IgD-negative memory B cell (primary cell): ENCODE measurements at regions not wholly inside any gene's neighbourhood (a gene's known extent, or its start where the extent isn't known, plus 50 kb on each side); places are given as distances from the start of the nearest gene placed in this dataset.
"Not testable (repeated sequence)": the region's sequence is repeated elsewhere in the genome, so short reads cannot be mapped to it uniquely, and the experiment has no call there.

Source experiments
- H3K27ac Mint-ChIP-seq, 3 donors: one replicate each; pipeline ENCODE4 v1.8.0; 2020 to 2022; ENCODE audit warnings: mild to moderate bottlenecking in 3 of 3, mixed read lengths in 3 of 3, moderate library complexity in 1 of 3
- H3K27me3 Mint-ChIP-seq: one replicate; pipeline ENCODE4 v1.8.0; 2021; ENCODE audit warnings: mixed read lengths
- H3K36me3 Mint-ChIP-seq: one replicate; pipeline ENCODE4 v1.8.0; 2020; ENCODE audit warnings: mild to moderate bottlenecking, mixed read lengths
- H3K4me1 Mint-ChIP-seq, 3 donors: one replicate each; pipeline ENCODE4 v1.8.0; 2020 to 2022; ENCODE audit warnings: mixed read lengths in 3 of 3, mild to moderate bottlenecking in 1 of 3
- H3K4me3 Mint-ChIP-seq, 4 donors: one replicate each; pipeline ENCODE4 v1.8.0; 2020 to 2022; ENCODE audit warnings: mild to moderate bottlenecking in 4 of 4, mixed read lengths in 4 of 4, moderate library complexity in 3 of 4
- H3K9me3 Mint-ChIP-seq, 3 donors: one replicate each; pipeline ENCODE4 v1.8.0; 2020 to 2021; ENCODE audit warnings: mixed read lengths in 3 of 3, mild to moderate bottlenecking in 1 of 3

DNA sequence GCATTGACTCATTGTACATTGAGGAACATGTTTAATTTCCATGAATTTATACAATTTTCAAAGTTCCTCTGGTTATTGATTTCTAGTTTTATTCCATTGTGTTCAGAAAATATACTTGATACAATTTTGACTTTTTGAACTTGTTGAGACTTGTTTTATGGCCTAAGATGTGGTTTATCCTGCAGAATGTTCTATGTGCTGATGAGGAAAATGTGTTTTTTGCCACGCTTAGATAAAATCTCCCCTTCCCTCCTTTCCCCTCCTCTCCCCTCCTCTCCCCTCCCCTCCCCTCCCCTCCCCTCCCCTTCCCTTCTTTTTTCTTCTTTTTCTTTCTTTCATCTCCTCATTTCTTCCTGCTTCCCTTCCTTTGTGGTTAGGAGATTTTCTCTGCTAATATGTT, 470.8 kb upstream of the MAP3K7 start:
- Mint-ChIP-seq H3K36me3 (no peaks in the 10 kb centered on the region), H3K27ac (no peak overlapping the region), H3K27me3 (peaks cover 1% of the 10 kb centered on the region), H3K4me1 (peaks cover 0 to 2% (median 0%) of the 10 kb centered on the region in 3 donors), H3K9me3 (peaks cover 2 to 24% (median 2%) of the 10 kb centered on the region in 3 donors), H3K4me3 (no peak overlapping the region)

DNA sequence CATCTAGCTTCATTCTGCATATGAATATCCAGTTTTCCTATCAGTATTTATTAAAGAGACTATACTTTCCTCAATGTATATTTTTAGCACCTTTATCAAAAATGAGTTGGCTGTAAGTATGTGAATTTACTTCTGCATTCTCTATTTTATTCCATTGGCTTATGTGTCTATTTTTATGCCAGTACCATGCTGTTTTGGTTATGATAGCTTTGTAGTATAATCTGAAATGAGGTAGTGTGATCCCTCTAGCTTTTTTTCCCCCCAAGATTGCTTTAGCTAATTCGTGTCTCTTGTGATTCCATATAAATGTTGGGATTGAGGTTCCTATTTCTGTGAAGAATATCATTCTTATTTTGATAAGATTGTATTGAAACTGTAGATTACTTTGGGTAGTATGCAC, 469.1 kb upstream of the MAP3K7 start:
- H3K9me3 Mint-ChIP-seq: peaks cover 0 to 24% (median 2%) of the 10 kb centered on the region in 3 donors
- H3K27me3 Mint-ChIP-seq: no peaks in the 10 kb centered on the region
- H3K4me3 Mint-ChIP-seq: no peak overlapping the region
- H3K4me1 Mint-ChIP-seq: no peaks in the 10 kb centered on the region
- H3K27ac Mint-ChIP-seq: no peak overlapping the region
- H3K36me3 Mint-ChIP-seq: no peaks in the 10 kb centered on the region

DNA sequence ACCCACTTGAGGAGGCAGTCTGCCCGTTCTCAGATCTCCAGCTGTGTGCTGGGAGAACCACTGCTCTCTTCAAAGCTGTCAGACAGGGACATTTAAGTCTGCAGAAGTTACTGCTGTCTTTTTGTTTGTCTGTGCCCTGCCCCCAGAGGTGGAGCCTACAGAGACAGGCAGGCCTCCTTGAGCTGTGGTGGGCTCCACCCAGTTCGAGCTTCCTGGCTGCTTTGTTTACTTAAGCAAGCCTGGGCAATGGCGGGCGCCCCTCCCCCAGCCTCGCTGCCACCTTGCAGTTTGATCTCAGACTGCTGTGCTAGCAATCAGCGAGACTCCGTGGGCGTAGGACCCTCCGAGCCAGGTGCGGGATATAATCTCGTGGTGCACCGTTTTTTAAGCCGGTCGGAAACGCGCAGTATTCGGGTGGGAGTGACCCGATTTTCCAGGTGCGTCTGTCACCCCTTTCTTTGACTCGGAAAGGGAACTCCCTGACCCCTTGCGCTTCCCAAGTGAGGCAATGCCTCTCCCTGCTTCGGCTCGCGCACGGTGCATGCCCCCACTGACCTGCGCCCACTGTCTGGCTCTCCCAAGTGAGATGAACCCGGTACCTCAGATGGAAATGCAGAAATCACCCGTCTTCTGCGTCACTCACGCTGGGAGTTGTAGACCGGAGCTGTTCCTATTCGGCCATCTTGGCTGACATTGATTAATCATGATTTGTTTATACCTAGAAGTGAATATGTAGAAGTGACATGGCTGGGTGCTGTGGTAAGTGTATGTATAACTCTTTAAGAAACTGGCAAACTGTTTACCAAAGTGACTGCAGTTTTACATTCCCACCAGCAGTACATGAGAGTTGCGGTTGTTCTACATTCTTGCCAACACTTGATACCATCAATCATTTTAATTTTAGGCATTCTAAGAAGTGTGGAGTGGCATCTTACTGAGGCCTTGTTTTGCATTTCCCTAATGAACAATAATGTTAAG, 465.9 kb upstream of the MAP3K7 start:
- H3K36me3 Mint-ChIP-seq, H3K4me3 Mint-ChIP-seq, H3K27ac Mint-ChIP-seq, H3K4me1 Mint-ChIP-seq, H3K27me3 Mint-ChIP-seq: not testable (repeated sequence)
- H3K9me3 Mint-ChIP-seq: peaks cover 0 to 16% (median 2%) of the 10 kb centered on the region in 3 donors

DNA sequence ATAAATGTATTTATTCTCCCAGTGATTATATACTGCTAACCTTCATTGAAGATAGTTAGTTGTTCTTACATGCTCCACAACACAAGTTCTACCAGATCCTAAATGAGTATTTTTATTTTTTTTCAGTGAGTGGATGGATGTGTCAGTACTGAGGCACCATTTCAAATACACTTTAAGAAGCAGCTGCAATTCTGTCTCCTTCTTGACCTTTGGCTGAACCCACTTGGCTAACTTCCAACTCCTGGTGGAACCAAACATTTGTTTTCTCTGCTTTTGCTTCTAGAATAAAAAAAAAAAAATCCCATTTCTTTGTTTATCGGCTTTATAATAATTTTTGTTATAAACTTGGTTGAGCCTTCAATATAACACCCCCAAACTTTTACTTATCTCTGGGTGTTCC, 458.3 kb upstream of the MAP3K7 start:
- Mint-ChIP-seq H3K27me3 (no peaks in the 10 kb centered on the region), H3K4me1 (no peaks in the 10 kb centered on the region), H3K36me3 (no peaks in the 10 kb centered on the region), H3K27ac (no peak overlapping the region), H3K4me3 (no peak overlapping the region), H3K9me3 (no peaks in the 10 kb centered on the region)

DNA sequence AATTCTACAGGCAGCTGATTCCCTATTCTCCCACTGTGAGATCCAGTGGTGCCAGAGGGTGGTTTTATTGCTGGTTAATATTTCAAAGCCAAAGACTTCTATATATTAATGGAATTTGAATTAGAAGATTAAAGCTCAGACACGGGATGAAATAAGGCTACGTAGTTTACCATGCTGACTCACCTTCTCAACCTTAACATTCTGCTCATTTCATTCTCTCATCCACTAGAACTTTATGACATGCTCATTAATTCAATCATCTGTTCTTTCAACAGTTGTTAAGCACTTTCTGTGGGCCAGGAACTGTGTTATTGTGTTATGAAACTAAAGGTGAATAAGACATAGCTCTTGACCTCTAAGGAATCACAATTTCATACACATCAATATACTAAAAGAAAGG, 456.9 kb upstream of the MAP3K7 start:
- Mint-ChIP-seq H3K4me1 (no peaks in the 10 kb centered on the region), H3K4me3 (no peak overlapping the region), H3K9me3 (peaks cover 0 to 2% (median 0%) of the 10 kb centered on the region in 3 donors), H3K27me3 (no peaks in the 10 kb centered on the region), H3K36me3 (no peaks in the 10 kb centered on the region), H3K27ac (no peak overlapping the region)

DNA sequence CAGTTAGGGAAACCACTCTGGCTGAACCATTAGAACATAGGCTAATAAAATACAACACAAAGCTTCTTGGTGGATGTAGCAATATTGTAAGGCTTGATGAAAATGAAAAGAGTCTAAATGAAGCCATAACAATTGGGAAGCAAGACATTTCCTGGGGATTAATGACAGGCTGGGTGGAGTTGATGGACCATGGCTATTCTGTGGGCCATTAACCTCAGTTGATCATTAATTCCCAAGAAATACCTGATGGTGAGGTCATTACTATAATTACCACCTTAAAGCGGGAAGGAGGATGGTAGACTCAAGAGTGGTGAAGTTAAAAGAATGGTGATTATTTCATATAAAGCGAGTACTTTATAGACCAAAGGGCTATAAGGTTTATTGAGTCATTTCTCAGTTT, 455.8 kb upstream of the MAP3K7 start:
- Mint-ChIP-seq H3K36me3 (no peaks in the 10 kb centered on the region), H3K4me1 (no peaks in the 10 kb centered on the region), H3K9me3 (peaks cover 0 to 2% (median 0%) of the 10 kb centered on the region in 3 donors), H3K4me3 (no peak overlapping the region), H3K27me3 (no peaks in the 10 kb centered on the region), H3K27ac (no peak overlapping the region)

DNA sequence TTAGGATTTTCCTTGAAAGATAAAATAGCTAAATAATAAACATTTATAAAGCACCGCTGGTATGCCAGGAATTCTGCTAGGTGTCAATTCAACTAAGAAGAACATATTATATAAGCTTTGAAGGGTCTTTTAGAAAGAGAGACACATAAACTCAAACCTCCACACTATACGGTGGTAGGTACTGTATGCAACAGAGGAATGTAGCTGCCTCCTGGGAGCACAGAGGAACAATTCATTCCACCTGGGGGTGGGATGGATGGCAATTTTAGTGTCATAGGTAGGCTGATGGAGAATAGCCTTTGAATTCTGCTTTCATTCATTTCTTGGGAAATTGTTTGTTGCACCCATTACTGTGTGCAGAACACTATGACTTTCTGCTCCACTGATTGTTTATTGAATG, 447.1 kb upstream of the MAP3K7 start:
- no peaks in the 10 kb centered on the region for H3K27me3 Mint-ChIP-seq
- no peaks in the 10 kb centered on the region for H3K9me3 Mint-ChIP-seq
- H3K4me1 Mint-ChIP-seq: no peaks in the 10 kb centered on the region
- no peaks in the 10 kb centered on the region for H3K36me3 Mint-ChIP-seq
- no peak overlapping the region for H3K27ac Mint-ChIP-seq
- H3K4me3 Mint-ChIP-seq: no peak overlapping the region

DNA sequence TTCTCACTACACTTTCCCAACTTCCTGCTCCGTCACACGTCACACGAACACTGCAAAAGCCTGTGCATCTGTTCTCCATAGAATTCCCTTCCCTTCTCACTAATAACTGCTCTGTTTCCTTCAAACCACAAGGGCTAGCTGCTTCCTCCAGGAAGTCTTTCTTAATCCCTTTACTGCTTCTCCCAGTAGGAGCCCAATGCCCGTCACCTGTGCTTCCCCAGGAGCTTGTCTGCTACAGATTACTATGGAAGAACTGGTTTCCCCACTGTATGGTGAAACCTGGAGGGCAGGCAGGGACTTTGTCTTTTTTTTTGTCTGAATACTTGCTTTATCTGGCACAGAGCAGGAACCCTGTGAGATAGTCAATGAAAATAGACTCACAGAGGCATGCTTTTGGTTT, 444.7 kb upstream of the MAP3K7 start:
- H3K4me1 Mint-ChIP-seq: no peaks in the 10 kb centered on the region
- no peaks in the 10 kb centered on the region for H3K36me3 Mint-ChIP-seq
- no peak overlapping the region for H3K27ac Mint-ChIP-seq
- H3K4me3 Mint-ChIP-seq: no peak overlapping the region
- H3K9me3 Mint-ChIP-seq: no peaks in the 10 kb centered on the region
- no peaks in the 10 kb centered on the region for H3K27me3 Mint-ChIP-seq

DNA sequence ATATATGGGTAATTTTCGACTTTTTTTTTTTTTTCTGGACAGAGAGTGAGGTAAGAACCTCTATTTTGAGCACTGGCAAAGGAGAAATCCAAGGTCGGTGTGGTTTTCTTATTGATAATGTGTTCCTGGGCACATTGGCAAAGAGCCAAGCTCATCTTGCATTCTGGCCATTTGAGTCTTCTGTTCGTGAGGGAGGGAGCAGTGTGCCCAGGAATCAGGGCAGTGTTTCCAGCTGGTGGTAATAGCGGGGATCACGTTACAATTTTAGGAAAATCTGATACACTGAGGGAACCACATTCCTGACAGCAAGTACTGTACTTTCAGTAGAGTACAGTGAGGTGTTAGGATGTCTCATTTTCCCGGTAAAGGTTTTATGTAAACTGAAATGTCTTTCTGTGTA, 442.3 kb upstream of the MAP3K7 start:
- no peaks in the 10 kb centered on the region for H3K4me1 Mint-ChIP-seq
- H3K36me3 Mint-ChIP-seq: no peaks in the 10 kb centered on the region
- no peaks in the 10 kb centered on the region for H3K9me3 Mint-ChIP-seq
- no peak overlapping the region for H3K4me3 Mint-ChIP-seq
- H3K27me3 Mint-ChIP-seq: no peaks in the 10 kb centered on the region
- H3K27ac Mint-ChIP-seq: no peak overlapping the region

DNA sequence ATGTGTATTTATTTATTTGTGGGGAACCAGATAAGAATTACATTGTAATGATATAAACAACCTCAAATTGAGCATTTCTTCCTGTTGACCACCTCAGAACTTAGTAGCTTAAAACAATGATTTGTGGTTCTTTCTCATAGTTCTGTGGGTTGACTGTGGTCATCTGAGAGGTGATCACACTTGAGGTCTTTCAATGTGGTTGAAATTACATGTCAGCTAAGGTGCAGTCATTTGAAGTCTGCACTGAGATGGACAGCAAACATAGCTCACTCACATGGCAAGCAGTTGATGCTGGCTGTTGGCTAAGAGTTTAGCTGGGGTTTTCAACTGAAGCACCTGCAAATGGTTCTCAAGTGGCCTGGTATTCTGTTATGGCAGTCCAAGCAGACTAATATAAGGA, 436.7 kb upstream of the MAP3K7 start:
- Mint-ChIP-seq H3K27me3 (no peaks in the 10 kb centered on the region), H3K9me3 (no peaks in the 10 kb centered on the region), H3K27ac (no peak overlapping the region), H3K4me1 (no peaks in the 10 kb centered on the region), H3K4me3 (no peak overlapping the region), H3K36me3 (no peaks in the 10 kb centered on the region)

DNA sequence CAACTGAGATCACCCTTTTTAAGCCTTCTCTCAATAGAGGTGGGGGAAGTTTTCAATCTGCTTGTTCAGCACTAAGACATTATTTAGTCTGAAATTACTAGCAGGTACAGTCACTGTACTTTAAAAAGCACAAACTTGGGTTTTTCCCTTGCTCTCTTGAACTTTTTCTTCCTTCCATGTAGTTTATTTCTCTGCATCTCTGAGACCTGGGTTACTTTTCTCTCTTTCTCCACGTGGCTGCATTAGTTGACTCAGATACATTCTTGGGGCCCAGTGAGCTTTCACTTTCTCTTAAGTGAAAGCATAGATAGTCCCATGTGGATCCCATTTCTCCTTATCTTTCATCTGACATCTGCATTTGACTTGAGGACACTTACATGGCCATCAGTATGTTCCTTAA, 433.9 kb upstream of the MAP3K7 start:
- Mint-ChIP-seq H3K9me3 (peaks cover 0 to 2% (median 1%) of the 10 kb centered on the region in 3 donors), H3K4me1 (no peaks in the 10 kb centered on the region), H3K27ac (no peak overlapping the region), H3K36me3 (no peaks in the 10 kb centered on the region), H3K27me3 (no peaks in the 10 kb centered on the region), H3K4me3 (no peak overlapping the region)

DNA sequence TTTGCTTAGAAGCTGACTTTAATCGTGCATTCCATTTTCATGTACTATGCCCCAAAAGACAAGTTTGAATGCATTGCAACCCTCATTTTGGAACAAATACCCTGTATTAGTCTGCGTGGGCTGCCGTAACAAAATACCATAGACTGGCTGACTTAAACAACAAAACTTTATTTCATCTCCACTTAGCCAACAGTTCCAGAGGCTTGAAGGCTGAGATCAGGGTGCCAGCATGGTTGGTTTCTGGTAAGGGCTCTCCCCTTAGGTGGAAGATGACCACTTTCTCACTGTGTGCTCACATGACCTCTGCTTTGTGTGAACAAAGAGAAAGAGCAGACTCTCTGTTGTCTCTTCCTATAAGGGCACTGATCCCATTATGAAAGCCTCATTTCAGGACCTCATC, 431.7 kb upstream of the MAP3K7 start:
- no peaks in the 10 kb centered on the region for H3K27me3 Mint-ChIP-seq
- peaks cover 0 to 2% (median 1%) of the 10 kb centered on the region in 3 donors for H3K9me3 Mint-ChIP-seq
- no peak overlapping the region for H3K27ac Mint-ChIP-seq
- H3K4me1 Mint-ChIP-seq: no peaks in the 10 kb centered on the region
- no peaks in the 10 kb centered on the region for H3K36me3 Mint-ChIP-seq
- no peak overlapping the region for H3K4me3 Mint-ChIP-seq

DNA sequence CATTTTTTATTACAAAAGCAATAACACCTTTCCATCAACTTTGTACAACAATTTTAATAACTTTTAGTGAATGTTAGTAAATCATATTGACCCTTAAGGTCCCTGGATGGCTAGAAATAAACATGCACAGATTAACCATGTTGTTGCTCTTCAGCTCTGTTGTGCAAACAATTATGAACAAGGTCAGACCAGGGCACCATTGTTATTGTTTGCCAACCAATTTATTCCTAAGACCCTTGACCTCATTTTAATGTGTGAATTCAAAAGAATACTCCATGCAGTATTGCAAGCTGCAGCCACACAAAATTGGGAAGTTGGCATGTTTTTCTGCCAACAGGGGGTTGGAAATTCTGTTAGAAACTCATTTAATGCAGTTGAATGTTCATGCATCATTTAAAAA, 426.6 kb upstream of the MAP3K7 start:
- Mint-ChIP-seq H3K9me3 (peaks cover 0 to 2% (median 1%) of the 10 kb centered on the region in 3 donors), H3K36me3 (no peaks in the 10 kb centered on the region), H3K4me3 (no peak overlapping the region), H3K27ac (no peak overlapping the region), H3K27me3 (no peaks in the 10 kb centered on the region), H3K4me1 (no peaks in the 10 kb centered on the region)

DNA sequence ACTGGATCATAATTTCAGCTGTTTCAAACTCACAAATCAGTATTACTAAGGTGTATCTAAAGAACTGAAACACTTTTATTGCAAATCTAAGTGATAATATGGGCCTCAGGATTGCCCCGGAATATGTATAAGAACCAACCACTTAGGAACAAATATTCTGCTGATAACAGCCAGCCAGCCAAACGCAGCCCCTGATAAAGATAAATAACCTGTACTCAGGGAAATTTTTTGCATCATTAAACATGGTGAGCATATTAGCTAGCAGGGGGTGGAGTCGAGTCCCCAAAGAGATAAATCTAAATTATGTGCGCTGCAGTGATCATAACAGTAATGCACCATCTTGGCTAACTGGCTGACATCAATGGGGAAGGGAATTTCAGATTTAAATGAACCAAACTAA, 410.2 kb upstream of the MAP3K7 start:
- H3K4me1 Mint-ChIP-seq: no peaks in the 10 kb centered on the region
- no peaks in the 10 kb centered on the region for H3K27me3 Mint-ChIP-seq
- H3K27ac Mint-ChIP-seq: no peak overlapping the region
- no peak overlapping the region for H3K4me3 Mint-ChIP-seq
- H3K9me3 Mint-ChIP-seq: no peaks in the 10 kb centered on the region
- no peaks in the 10 kb centered on the region for H3K36me3 Mint-ChIP-seq

DNA sequence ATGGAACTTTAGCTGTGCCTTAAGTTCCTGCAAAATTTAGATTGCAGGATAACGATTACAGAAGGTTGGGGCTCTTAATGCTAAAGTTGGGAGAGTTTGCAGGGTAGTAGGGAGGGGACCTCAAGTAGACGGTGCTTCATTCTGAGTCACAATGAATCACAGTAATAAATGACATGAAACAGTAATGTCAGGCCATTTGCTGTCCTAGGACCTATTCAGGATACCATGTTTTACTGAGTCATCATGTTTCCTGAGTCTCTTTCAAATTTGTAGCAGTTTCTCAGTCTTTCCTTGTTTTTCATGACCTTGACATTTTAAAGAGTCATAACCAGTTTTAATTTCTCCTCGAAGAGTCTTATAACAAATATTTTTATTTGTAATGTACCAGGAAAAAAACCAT, 406.9 kb upstream of the MAP3K7 start:
- Mint-ChIP-seq H3K27ac (no peak overlapping the region), H3K27me3 (no peaks in the 10 kb centered on the region), H3K9me3 (no peaks in the 10 kb centered on the region), H3K36me3 (no peaks in the 10 kb centered on the region), H3K4me1 (peaks cover 0 to 2% (median 0%) of the 10 kb centered on the region in 3 donors), H3K4me3 (no peak overlapping the region)

DNA sequence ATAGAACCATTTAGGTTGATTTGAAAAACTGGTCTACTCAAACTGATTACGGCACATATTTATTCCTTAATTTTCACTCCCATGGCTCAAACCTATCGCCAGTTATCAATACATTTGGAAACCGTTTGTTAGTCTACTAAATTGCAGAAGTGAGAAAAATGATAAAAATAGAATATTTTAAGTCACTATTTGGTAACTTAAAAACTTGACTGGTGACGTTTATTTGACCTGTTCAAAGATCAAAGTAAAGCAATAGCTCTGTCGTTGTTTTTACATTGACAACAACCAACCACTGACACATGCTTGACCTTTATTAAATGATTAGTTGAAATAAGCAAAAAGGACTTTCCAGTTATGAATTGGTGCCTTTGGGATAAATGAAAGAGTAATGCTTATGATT, 402.9 kb upstream of the MAP3K7 start:
- Mint-ChIP-seq H3K27ac (no peak overlapping the region), H3K36me3 (no peaks in the 10 kb centered on the region), H3K27me3 (no peaks in the 10 kb centered on the region), H3K4me3 (no peak overlapping the region), H3K9me3 (no peaks in the 10 kb centered on the region), H3K4me1 (peaks cover 0 to 2% (median 0%) of the 10 kb centered on the region in 3 donors)
